ENCODE measurements at regions not wholly inside any gene's neighbourhood (a gene's known extent, or its start where the extent isn't known, plus 50 kb on each side); places are given as distances from the start of the nearest gene placed in this dataset.

DNA sequence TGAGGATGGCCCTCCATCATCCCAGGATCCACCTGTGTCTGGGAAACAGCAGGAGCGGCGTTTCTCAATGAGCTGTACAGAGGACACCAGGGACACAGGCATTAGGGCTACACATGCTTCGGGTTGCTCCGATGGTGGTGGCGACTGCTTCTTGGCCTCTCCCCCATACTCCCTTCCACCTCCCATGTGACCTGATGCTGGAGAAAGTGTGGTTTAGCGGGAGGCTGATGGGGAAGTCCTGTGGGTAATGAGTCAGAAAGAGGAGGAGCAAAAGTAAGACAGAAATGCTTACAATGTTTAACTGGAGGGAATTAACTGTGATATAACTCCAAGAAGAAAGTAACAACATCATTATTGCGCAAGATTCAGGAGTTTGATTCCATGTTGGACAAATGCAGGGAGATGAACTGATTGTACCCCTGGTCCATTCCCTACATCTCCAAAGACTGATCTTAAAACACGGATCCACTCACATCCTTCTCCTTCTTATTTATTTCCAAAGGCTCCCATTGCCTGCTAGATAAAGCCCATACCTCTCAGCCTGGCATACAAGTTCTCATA lies 186.6 kb downstream of the NRP2 start:
- TF ChIP-seq, protein P1, sequence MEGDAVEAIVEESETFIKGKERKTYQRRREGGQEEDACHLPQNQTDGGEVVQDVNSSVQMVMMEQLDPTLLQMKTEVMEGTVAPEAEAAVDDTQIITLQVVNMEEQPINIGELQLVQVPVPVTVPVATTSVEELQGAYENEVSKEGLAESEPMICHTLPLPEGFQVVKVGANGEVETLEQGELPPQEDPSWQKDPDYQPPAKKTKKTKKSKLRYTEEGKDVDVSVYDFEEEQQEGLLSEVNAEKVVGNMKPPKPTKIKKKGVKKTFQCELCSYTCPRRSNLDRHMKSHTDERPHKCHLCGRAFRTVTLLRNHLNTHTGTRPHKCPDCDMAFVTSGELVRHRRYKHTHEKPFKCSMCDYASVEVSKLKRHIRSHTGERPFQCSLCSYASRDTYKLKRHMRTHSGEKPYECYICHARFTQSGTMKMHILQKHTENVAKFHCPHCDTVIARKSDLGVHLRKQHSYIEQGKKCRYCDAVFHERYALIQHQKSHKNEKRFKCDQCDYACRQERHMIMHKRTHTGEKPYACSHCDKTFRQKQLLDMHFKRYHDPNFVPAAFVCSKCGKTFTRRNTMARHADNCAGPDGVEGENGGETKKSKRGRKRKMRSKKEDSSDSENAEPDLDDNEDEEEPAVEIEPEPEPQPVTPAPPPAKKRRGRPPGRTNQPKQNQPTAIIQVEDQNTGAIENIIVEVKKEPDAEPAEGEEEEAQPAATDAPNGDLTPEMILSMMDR (IDR thresholded peaks at IDR 0.05), result no peak
- no peak for TF ChIP-seq ZFX (IDR thresholded peaks at IDR 0.05; ENCODE audit: borderline replicate concordance)

Measured in 22Rv1 (cell line).